ENCODE measurements at regions not wholly inside any gene's neighbourhood (a gene's known extent, or its start where the extent isn't known, plus 50 kb on each side); places are given as distances from the start of the nearest gene placed in this dataset.

- no peak overlapping the region for H2AFZ ChIP-seq (ENCODE audit: low read depth, low read length)
Observed at GRCh38 chrX:81791086-81791485, 589.2 kb downstream of the SH3BGRL start.

More at GRCh38 chrX:81791086-81791485, 589.2 kb downstream of the SH3BGRL start:
- Histone ChIP-seq H3K27ac (ENCODE audit: low read length) (no peak overlapping the region), H3K4me2 (ENCODE audit: low read length) (no peak overlapping the region), H3K27me3 (ENCODE audit: insufficient read depth, low read depth, low read length) (no peaks in the 10 kb centered on the region), H3F3A (ENCODE audit: insufficient read depth, low read length, poor library complexity, severe bottlenecking) (no peaks in the 10 kb centered on the region), H3K9ac (ENCODE audit: low read length) (no peak overlapping the region), H3K9me2 (ENCODE audit: insufficient read depth, low read length) (no peaks in the 10 kb centered on the region), H3K79me2 (replicated peaks; ENCODE audit: insufficient read depth, low read length) (no peaks in the 10 kb centered on the region), H3K36me3 (ENCODE audit: insufficient read depth, low read length) (no peaks in the 10 kb centered on the region), H3K9me3 (ENCODE audit: low read length) (no peaks in the 10 kb centered on the region), H4K20me1 (ENCODE audit: insufficient read depth) (no peaks in the 10 kb centered on the region), H3K4me3 (ENCODE audit: low read length) (no peak overlapping the region)
- TF ChIP-seq MXI1 (conservative IDR thresholded peaks at IDR 0.05; ENCODE audit: poor library complexity, severe bottlenecking), result no peak
- no peak for TF ChIP-seq RAD21 (conservative IDR thresholded peaks at IDR 0.05)
- no peak for TF ChIP-seq EP300 (conservative IDR thresholded peaks at IDR 0.05; ENCODE audit: poor library complexity, severe bottlenecking)
- no peak for TF ChIP-seq EZH2 (IDR thresholded peaks at IDR 0.05; ENCODE audit: borderline replicate concordance, insufficient read depth, low read length, poor library complexity, severe bottlenecking)
